Endothelial cell of umbilical vein (primary cell): ENCODE measurements at regions not wholly inside any gene's neighbourhood (a gene's known extent, or its start where the extent isn't known, plus 50 kb on each side); places are given as distances from the start of the nearest gene placed in this dataset.

Experiments used
- BruUV-seq: library from RNA; stranded (reverse); fragments of 400-500 nt; replicated peaks from 2 replicates; lab custom pipeline; 2021; lab: Mats Ljungman, UMichigan
- CTCF ChIA-PET: fragments of 300-600, 350-600 bp; sonication (Branson Sonifier 250); formaldehyde crosslinking; loops from one replicate; lab custom pipeline; 2021; ENCODE audit warnings: antibody characterized with exemption, inconsistent platforms; lab: Charles Lee
- POLR2A ChIA-PET: fragments of 300-600, 350-600 bp; sonication (Branson Sonifier 250); formaldehyde crosslinking; loops from one replicate; lab custom pipeline; 2021; ENCODE audit warnings: antibody characterized with exemption, inconsistent platforms; lab: Charles Lee
- DNase-seq: peaks from one replicate; pipeline ENCODE4 v3.0.0-alpha.2; 2011; ENCODE audit warnings: low read depth, low spot score
- FAIRE-seq: peaks from 2 replicates; lab custom pipeline; 2011; peaks lifted over from hg19 to GRCh38; lab: Jason Lieb, UNC
- H2AFZ ChIP-seq: 2 replicates; pipeline ENCODE4 v1.6.0; 2012; ENCODE audit warnings: low read depth, low read length, control low read depth, inconsistent platforms
- H3K27ac ChIP-seq: 2 replicates; pipeline ENCODE4 v1.5.1; 2011; ENCODE audit warnings: low read depth, mild to moderate bottlenecking, control low read depth, low read length, moderate library complexity; ENCODE audit not compliant: insufficient read depth
- H3K27me3 ChIP-seq, 2 experiments: 2 replicates each; pipeline versions ENCODE4 v1.6.0 to v1.6.1; 2011; ENCODE audit warnings: low read length in 2 of 2, mixed read lengths in 1 of 2; ENCODE audit not compliant: control insufficient read depth in 2 of 2, insufficient read depth in 2 of 2
- H3K36me3 ChIP-seq, 2 experiments: 2 replicates in 1 of 2; 3 replicates in 1 of 2; pipeline ENCODE4 v1.5.1; 2011; ENCODE audit warnings: low read length in 2 of 2, mild to moderate bottlenecking in 1 of 2, moderate library complexity in 1 of 2; ENCODE audit not compliant: control insufficient read depth in 2 of 2, insufficient read depth in 2 of 2; ENCODE audit errors: extremely low read depth in 1 of 2
- H3K4me1 ChIP-seq: 3 replicates; pipeline ENCODE4 v1.5.1; 2011; ENCODE audit warnings: mild to moderate bottlenecking, low read length; ENCODE audit not compliant: control insufficient read depth, insufficient read depth; ENCODE audit errors: extremely low read depth
- H3K4me2 ChIP-seq: 2 replicates; pipeline ENCODE4 v1.6.1; 2011; ENCODE audit warnings: low read length, control low read depth, mixed read lengths; ENCODE audit not compliant: insufficient read depth
- H3K4me3 ChIP-seq, 3 experiments: fragments of 200-600 bp in 1 of 3; sonication (generic), shearing (Covaris generic) in 1 of 3; replicated peaks in 1 of 3; 2 replicates each; pipeline ENCODE4 v1.5.1; 2011 to 2016; ENCODE audit warnings: control low read depth in 3 of 3, low read length in 3 of 3, mild to moderate bottlenecking in 2 of 3, inconsistent platforms in 1 of 3, low read depth in 1 of 3, moderate library complexity in 1 of 3; ENCODE audit not compliant: insufficient read depth in 1 of 3
- H3K79me2 ChIP-seq: 2 replicates; pipeline ENCODE4 v1.6.0; 2012; ENCODE audit warnings: low read length, inconsistent platforms; ENCODE audit not compliant: control insufficient read depth, insufficient read depth
- H3K9ac ChIP-seq: replicated peaks from 2 replicates; pipeline ENCODE3; 2011; ENCODE audit warnings: low read length, control low read depth; ENCODE audit not compliant: insufficient read depth; ENCODE audit errors: extremely low read depth
- H3K9me1 ChIP-seq: replicated peaks from 3 replicates; pipeline ENCODE4 v1.6.0; 2011; ENCODE audit warnings: mild to moderate bottlenecking, low read length; ENCODE audit not compliant: control insufficient read depth, insufficient read depth; ENCODE audit errors: extremely low read depth
- H3K9me3 ChIP-seq: replicated peaks from 2 replicates; pipeline ENCODE4 v1.5.1; 2012; ENCODE audit warnings: low read length, inconsistent platforms; ENCODE audit not compliant: control insufficient read depth, insufficient read depth
- H4K20me1 ChIP-seq: replicated peaks from 2 replicates; pipeline ENCODE3; 2011; ENCODE audit warnings: mild to moderate bottlenecking, low read length; ENCODE audit not compliant: control insufficient read depth, insufficient read depth; ENCODE audit errors: extremely low read depth
- CTCF ChIP-seq, 2 donors: IDR thresholded peaks; 1 replicate in 1 of 2; 2 replicates in 1 of 2; pipeline ENCODE4 v1.5.1; 2011; ENCODE audit warnings: low read length in 2 of 2, mild to moderate bottlenecking in 2 of 2, moderate library complexity in 2 of 2, control low read depth in 1 of 2, inconsistent platforms in 1 of 2, low read depth in 1 of 2; ENCODE audit not compliant: insufficient read depth in 1 of 2; ENCODE audit errors: extremely low read depth in 1 of 2
- EZH2 ChIP-seq: IDR thresholded peaks from 2 replicates; pipeline ENCODE4 v1.6.1; 2012; ENCODE audit warnings: borderline replicate concordance, low read depth, mild to moderate bottlenecking, moderate library complexity, low read length, inconsistent platforms; ENCODE audit not compliant: severe bottlenecking
- FOS ChIP-seq: IDR thresholded peaks from 2 replicates; pipeline ENCODE4 v1.6.1; 2011; ENCODE audit warnings: mild to moderate bottlenecking, low read length, moderate library complexity, borderline replicate concordance; ENCODE audit not compliant: insufficient read depth
- GATA2 ChIP-seq: IDR thresholded peaks from 2 replicates; pipeline ENCODE4 v1.7.0; 2011; ENCODE audit warnings: low read depth, mild to moderate bottlenecking, moderate library complexity, mixed read lengths, low read length; ENCODE audit not compliant: insufficient read length, insufficient read depth
- JUN ChIP-seq: IDR thresholded peaks from 2 replicates; pipeline ENCODE4 v1.6.1; 2011; ENCODE audit warnings: borderline replicate concordance, low read depth; ENCODE audit not compliant: insufficient read length, insufficient read depth
- MAX ChIP-seq: IDR thresholded peaks from 2 replicates; pipeline ENCODE4 v1.6.1; 2011; ENCODE audit not compliant: insufficient read depth, insufficient read length
- MYC ChIP-seq: IDR thresholded peaks from one replicate; pipeline ENCODE4 v1.6.1; 2011; ENCODE audit warnings: mild to moderate bottlenecking, low read depth, low read length
- POLR2A ChIP-seq: IDR thresholded peaks from 2 replicates; pipeline ENCODE4 v1.6.1; 2012; ENCODE audit warnings: low read depth, mild to moderate bottlenecking, control low read depth, low read length
- POLR2AphosphoS5 ChIP-seq: IDR thresholded peaks from 2 replicates; pipeline ENCODE4 v1.6.1; 2012; ENCODE audit warnings: low read depth, mild to moderate bottlenecking, control low read depth, low read length, moderate library complexity; ENCODE audit not compliant: insufficient read depth
- dilution Hi-C: fragments of 300-500 bp; cut with MboI; formaldehyde crosslinking; loops from one replicate; pipeline ENCODE4 v1.15.0; 2019; ENCODE audit warnings: low sequenced_read_pairs; ENCODE audit not compliant: extremely low pct_ligation_motif_present
- intact Hi-C: fragments of 100-400 bp; cut with micrococcal nuclease; formaldehyde crosslinking; loops from one replicate; pipeline ENCODE4 v1.10.0; 2022

GRCh38 chr2:62441824-62442223 is 64.2 kb downstream of the TMEM17 start:
- Histone ChIP-seq H4K20me1 (no peaks in the 10 kb centered on the region), H3K36me3 (no peaks in the 10 kb centered on the region), H3K4me2 (no peak overlapping the region), H3K27ac (no peak overlapping the region), H3K79me2 (no peaks in the 10 kb centered on the region), H3K9me3 (no peaks in the 10 kb centered on the region), H2AFZ (no peak overlapping the region), H3K4me3 (no peak overlapping the region), H3K9me1 (no peaks in the 10 kb centered on the region), H3K4me1 (no peaks in the 10 kb centered on the region), H3K9ac (no peak overlapping the region), H3K27me3 (peaks cover 12 to 15% of the 10 kb centered on the region in 2 experiments)
- TF ChIP-seq MYC (no peak), MAX (no peak), JUN (no peak)
- dilution Hi-C loops: no loop called here
- intact Hi-C loops: no loop called here
- DNase-seq (no peak), FAIRE-seq (no peak)
- ChIA-PET POLR2A (no interaction called here), CTCF (no interaction called here)
- BruUV-seq: no TSS peak

- Histone ChIP-seq H3K4me1 (no peaks in the 10 kb centered on the region), H3K4me3 (no peak overlapping the region), H2AFZ (no peak overlapping the region), H3K27me3 (peaks cover 12 to 15% of the 10 kb centered on the region in 2 experiments), H3K9ac (no peak overlapping the region), H3K27ac (no peak overlapping the region), H3K4me2 (no peak overlapping the region), H4K20me1 (no peaks in the 10 kb centered on the region), H3K9me1 (no peaks in the 10 kb centered on the region), H3K9me3 (no peaks in the 10 kb centered on the region), H3K79me2 (no peaks in the 10 kb centered on the region), H3K36me3 (no peaks in the 10 kb centered on the region)
- TF ChIP-seq EZH2: no peak
- no peak for TF ChIP-seq FOS
- no peak for TF ChIP-seq MYC
- no peak for TF ChIP-seq CTCF (IDR thresholded peaks at IDR 0.05; ENCODE audit: extremely low read depth in 1 of 2, insufficient read depth in 1 of 2, low read depth in 1 of 2, low read length in 2 of 2)
- TF ChIP-seq GATA2: no peak
- no peak for TF ChIP-seq POLR2AphosphoS5
- TF ChIP-seq POLR2A: no peak
- no peak for TF ChIP-seq JUN
- TF ChIP-seq MAX: no peak
- intact Hi-C loops (no loop called here), dilution Hi-C loops (no loop called here)
- DNase-seq (no peak), FAIRE-seq (no peak)
- POLR2A ChIA-PET: no interaction called here
- CTCF ChIA-PET: no interaction called here
- no TSS peak for BruUV-seq
Observed at GRCh38 chr2:62441421-62441820, 64.6 kb downstream of the TMEM17 start.
